ENCODE measurements at regions not wholly inside any gene's neighbourhood (a gene's known extent, or its start where the extent isn't known, plus 50 kb on each side); places are given as distances from the start of the nearest gene placed in this dataset.
"Not testable (repeated sequence)": the region's sequence is repeated elsewhere in the genome, so short reads cannot be mapped to it uniquely, and the experiment has no call there.

DNA sequence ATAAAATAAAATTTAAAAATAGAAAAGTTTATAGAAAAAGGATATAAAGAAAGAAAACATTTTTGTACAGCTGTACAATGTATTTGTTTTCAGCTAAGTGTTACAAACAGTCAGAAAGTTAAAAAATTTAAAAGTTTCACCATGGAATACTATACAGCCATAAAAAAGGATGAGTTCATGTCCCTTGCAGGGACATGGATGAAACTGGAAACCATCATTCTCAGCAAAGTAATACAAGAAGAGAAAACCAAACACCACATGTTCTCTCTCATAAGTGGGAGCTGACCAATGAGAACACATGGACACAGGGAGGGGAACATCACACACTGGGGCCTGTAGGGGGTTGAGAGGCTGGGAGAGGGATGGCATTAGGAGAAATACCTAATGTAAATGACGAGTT lies 229.9 kb upstream of the MCHR2 start:
- DNase-seq: not testable (repeated sequence)

DNA sequence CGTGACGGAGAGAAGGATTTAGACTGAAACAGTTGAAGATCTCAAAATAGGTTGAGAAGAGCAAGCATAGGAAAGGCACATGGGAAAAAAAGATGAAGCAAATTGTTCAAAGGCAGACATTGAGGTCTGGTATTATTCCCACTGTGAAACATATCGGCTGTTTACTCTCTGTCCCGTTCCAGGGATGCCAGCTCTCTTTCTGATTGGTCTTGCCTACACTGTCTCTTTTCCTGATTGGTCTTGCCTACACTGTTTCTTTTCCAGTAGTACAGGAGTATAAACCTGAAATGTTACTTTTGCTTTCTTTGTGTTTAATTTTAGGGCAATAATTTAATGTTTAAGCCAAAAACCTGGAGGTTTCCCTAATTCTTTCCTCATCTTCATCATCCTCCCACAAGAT lies 226.5 kb upstream of the MCHR2 start:
- no peak for DNase-seq

GRCh38 chr6:100217225-100218012 lies 223.4 kb upstream of the MCHR2 start:
- DNase-seq: no peak

DNA sequence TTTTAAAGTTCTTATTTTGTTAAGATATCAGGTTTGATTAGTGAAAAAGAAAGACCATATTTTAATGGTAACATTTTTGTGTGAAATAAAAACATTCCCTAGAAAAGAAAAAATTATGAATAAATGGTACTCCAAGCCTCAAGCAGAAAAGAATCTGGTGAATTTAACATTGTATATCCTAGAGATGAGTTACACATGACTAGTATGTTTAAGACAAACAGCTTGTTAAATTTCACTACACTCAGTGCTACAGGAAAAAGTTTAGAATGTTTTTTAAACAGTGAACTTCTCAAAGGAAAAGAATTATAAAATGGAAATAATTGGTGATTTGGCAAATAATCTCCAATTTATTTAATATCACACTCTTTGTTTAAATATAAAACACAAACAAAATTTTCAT lies 222.7 kb upstream of the MCHR2 start:
- DNase-seq: no peak

DNA sequence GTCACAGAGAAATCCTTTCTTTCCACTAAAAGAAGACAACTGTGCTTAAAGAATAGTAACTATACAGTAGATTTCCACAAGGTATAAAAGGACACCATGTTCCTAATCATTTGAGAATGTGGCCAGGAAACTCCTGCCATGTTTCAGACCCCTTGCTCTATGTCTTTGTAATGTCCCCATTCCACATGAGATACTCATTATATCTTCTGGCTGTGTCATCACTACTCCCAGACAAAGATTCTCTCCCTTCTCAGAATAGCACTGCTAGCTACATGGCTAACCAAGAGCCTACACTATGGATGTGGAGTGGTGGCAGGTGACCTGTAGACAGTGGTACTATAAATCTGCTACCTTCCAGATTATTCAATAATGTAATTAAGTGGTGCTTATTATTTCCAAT lies 218.1 kb upstream of the MCHR2 start:
- DNase-seq: no peak

DNA sequence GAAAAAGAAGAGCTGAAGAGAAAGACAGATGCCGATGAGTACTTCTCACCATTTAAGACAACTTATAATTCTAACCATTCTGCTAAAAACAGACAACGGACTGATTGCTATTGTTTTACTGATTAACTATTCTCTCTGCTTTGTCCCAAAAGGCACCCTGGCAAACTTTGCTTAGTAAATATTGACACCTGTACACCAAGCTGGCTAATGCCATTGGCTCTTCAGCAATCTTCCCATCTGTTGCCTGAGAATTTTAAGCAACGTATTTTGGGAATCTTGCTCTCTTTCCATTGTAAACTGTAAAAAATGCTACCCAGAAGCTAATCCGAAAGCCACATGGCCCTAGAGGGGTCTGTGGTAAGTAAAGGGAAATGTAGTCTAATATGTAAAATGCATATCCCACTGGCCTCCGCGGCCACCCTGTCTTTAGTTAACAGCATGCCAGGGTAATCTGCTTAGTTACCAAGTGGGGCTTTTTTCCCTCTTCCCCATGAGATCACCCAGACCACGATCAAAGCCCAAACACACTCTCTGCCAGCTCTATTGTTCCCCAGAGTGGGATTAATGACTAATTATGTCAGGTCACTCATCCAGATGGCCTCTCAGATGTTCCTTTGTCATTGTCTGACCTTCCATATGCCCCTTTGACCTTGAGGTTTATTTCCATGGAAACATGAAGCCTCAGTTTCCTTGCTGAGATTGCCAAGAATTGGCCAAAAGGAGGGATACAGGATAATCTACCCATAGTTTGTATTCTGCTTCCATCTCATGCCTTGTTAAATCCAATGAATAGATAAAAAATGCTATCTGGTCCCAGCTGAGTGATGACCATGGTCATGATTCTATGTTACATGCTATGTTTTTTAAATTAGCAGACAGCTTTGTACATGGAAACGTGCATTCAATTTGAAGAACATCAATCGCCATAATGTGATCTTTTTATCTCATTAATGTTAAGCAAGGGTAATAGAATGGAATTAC lies 216.4 kb upstream of the MCHR2 start:
- DNase-seq: no peak

- no peak for DNase-seq
Measured at GRCh38 chr6:100209323-100210136, 215.5 kb upstream of the MCHR2 start.

DNA sequence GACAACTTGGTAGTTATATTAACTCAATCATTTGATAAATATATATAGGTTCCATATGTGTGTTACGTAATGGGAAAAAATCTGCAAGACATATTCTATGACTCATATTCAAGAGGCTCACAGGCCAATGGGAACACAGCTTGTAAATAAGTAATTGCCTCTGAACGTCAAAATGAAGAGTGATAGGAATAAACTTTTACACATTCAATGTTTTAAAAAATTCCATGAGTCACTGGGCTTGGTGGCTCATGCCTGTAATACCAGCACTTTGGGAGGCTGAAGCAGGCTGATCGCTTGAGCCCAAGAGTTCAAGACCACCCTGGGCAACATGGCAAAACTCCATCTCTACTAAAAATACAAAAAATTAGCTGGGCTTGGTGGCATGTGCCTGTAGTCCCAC lies 209.4 kb upstream of the MCHR2 start:
- DNase-seq: no peak

- no peak for DNase-seq
Measured at GRCh38 chr6:100202417-100203194, 208.6 kb upstream of the MCHR2 start.

GRCh38 chr6:100196214-100196982 lies 202.4 kb upstream of the MCHR2 start:
- not testable (repeated sequence) for DNase-seq

- DNase-seq: not testable (repeated sequence)
Measured at GRCh38 chr6:100195244-100195643, 201.2 kb upstream of the MCHR2 start.

- no peak for DNase-seq
Measured at GRCh38 chr6:100194535-100194934, 200.5 kb upstream of the MCHR2 start.

- no peak for DNase-seq
Measured at GRCh38 chr6:100188754-100189153, 194.7 kb upstream of the MCHR2 start.

GRCh38 chr6:100186552-100186951 lies 192.5 kb upstream of the MCHR2 start:
- DNase-seq: no peak

DNA sequence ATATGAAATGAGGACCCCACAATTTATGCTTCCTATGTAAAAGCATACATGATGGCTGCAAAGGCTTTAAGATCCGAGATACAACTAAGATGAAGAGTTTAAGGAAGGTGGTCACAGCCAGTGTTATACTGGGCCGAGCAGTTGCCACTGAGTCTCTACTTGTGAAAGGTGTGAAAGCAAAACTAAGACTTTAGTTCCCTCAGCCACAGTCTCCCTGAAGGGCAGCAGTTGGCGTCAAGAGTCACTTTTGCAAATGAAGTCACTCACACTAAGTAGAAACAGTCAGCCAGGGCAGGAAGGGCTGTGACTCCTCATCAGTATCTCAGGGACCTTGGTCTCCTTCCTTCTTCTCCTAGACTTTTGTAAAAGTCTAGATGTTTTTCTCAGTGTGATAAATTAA lies 191.6 kb upstream of the MCHR2 start:
- no peak for DNase-seq

- no peak for DNase-seq
Measured at GRCh38 chr6:100184473-100184872, 190.4 kb upstream of the MCHR2 start.

DNA sequence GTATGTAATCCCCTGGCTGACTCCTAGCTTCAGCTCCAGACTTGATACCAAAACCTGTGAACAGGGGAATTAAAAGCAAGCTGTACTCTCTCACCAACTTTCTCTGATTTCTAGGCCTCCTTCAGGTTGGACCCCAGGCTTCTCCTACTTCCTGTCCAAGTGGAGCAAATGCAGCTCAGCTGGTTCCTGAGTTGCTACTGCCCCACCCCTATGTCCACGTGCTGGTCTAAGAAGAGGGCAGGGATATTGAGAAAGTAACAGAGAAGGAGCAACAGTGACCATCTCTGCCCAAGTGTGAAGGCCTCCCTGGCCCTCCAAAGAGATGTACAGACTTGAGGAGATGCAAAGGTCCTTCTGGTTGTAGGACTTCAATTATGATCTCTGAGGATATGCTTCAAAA lies 188.3 kb upstream of the MCHR2 start:
- no peak for DNase-seq

DNA sequence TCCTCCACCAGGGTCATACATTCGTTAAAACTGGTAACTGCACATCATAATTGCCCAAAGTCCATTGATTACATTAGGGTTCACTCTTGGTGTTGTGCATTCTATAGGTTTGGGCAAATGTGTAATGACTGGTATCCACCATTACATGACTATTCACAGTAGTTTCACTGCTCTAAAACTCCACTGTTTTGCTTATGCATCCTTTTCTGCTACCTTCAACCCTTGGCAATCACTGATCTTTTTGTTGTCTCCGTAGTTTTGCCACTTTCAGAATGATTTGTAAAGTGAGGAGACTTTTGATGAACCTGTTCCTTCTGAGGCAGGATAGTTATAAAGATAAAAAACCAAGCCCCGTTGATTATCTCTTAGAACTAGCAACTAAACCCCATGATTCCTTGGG lies 187.3 kb upstream of the MCHR2 start:
- no peak for DNase-seq

DNA sequence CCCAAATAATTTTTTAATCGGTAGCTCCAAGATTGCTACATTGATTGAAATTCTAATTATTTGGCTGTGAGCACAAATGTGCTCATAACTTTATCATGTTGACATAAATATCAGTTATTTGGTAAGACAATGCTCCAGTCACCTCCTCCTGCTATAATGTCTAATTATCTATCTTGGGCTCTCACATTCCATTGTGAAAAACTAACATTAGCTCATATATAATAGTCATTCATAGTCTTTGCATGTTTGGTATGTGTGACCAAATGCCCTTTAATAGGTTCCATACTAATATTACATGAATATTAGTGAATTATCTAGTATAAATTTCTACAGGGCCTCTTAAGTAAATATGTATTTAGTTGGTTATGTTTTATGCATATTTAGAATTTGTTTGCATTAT lies 185.6 kb upstream of the MCHR2 start:
- DNase-seq: no peak

GRCh38 chr6:100177956-100178355 lies 183.9 kb upstream of the MCHR2 start:
- DNase-seq: no peak

GRCh38 chr6:100176951-100177710 lies 183.1 kb upstream of the MCHR2 start:
- no peak for DNase-seq
